ENCODE measurements at regions not wholly inside any gene's neighbourhood (a gene's known extent, or its start where the extent isn't known, plus 50 kb on each side); places are given as distances from the start of the nearest gene placed in this dataset.

- in situ Hi-C loops (cut with HindIII; ENCODE audit: low pct_ligation_motif_present, low pct_unique_long_range_greater_than_20kb, low sequenced_read_pairs), result no loop called here
- DNase-seq, result peak; percentile 21
These were observed 52.8 kb downstream of the HYCC2 start for GRCh38 chr2:201018636-201019035.

- DNase-seq, result no peak
- in situ Hi-C loops (cut with HindIII; ENCODE audit: low pct_ligation_motif_present, low pct_unique_long_range_greater_than_20kb, low sequenced_read_pairs), result no loop called here
These were observed 53.4 kb upstream of the ORC2 start for GRCh38 chr2:201016859-201017258.
